Activated T-cell treated with anti-CD3 and anti-CD28 coated beads, Interleukin-2, amount 50 U/mL, for 24 hours (primary cell): ENCODE measurements at regions not wholly inside any gene's neighbourhood (a gene's known extent, or its start where the extent isn't known, plus 50 kb on each side); places are given as distances from the start of the nearest gene placed in this dataset.
A peak's percentile ranks its signal among the peaks of the same experiment; 100 is the strongest.

ENCODE experiments used
- DNase-seq: peaks from one replicate; pipeline ENCODE4 v3.0.0-alpha.2; 2020
- H3K27ac Mint-ChIP-seq: 2 replicates; pipeline ENCODE4 v1.8.0; 2020; ENCODE audit warnings: mild to moderate bottlenecking, mixed read lengths
- H3K27me3 Mint-ChIP-seq: 2 replicates; pipeline ENCODE4 v1.8.0; 2020; ENCODE audit warnings: mixed read lengths
- H3K36me3 Mint-ChIP-seq: 2 replicates; pipeline ENCODE4 v1.8.0; 2020; ENCODE audit warnings: low read depth, mixed read lengths
- H3K4me1 Mint-ChIP-seq: 2 replicates; pipeline ENCODE4 v1.8.0; 2020; ENCODE audit warnings: low read depth, mixed read lengths
- H3K4me3 Mint-ChIP-seq: 2 replicates; pipeline ENCODE4 v1.8.0; 2020; ENCODE audit warnings: mild to moderate bottlenecking, moderate library complexity, mixed read lengths
- H3K9me3 Mint-ChIP-seq: 2 replicates; pipeline ENCODE4 v1.8.0; 2020; ENCODE audit warnings: mixed read lengths

DNA sequence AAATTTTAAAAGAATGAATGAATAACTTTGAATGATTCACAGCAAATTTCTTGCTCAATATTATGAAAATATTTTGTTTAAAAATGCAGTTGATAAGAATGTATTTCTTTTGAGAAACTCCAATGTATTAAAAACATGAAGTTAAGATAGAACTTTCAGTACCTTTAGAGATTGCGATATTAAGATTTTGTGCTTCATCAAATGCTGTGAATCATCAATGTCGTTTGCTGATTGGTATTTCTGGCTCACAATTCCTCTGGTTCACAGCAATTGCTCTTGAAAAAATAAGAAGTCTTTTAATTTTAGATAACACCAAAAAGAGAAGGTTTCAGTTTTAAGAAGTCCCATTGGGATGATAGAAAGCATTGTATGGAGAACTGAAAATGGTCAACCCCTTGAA is 228.7 kb downstream of the IKZF2 start:
- H3K27ac Mint-ChIP-seq, result no peak overlapping the region
- no peak overlapping the region for H3K4me3 Mint-ChIP-seq
- H3K4me1 Mint-ChIP-seq, result peaks cover 4% of the 10 kb centered on the region
- no peak for DNase-seq
- H3K9me3 Mint-ChIP-seq, result no peaks in the 10 kb centered on the region
- H3K36me3 Mint-ChIP-seq, result no peaks in the 10 kb centered on the region
- H3K27me3 Mint-ChIP-seq, result no peaks in the 10 kb centered on the region

- no peak for DNase-seq
- H3K4me1 Mint-ChIP-seq, result peaks cover 4% of the 10 kb centered on the region
- no peak overlapping the region for H3K4me3 Mint-ChIP-seq
- no peaks in the 10 kb centered on the region for H3K9me3 Mint-ChIP-seq
- no peaks in the 10 kb centered on the region for H3K36me3 Mint-ChIP-seq
- H3K27me3 Mint-ChIP-seq, result no peaks in the 10 kb centered on the region
- H3K27ac Mint-ChIP-seq, result no peak overlapping the region
Measured at GRCh38 chr2:212921711-212922110, 229.7 kb downstream of the IKZF2 start.

GRCh38 chr2:212921061-212921460 is 230.4 kb downstream of the IKZF2 start:
- H3K36me3 Mint-ChIP-seq, result no peaks in the 10 kb centered on the region
- no peak overlapping the region for H3K4me3 Mint-ChIP-seq
- no peak overlapping the region for H3K27ac Mint-ChIP-seq
- no peaks in the 10 kb centered on the region for H3K9me3 Mint-ChIP-seq
- H3K4me1 Mint-ChIP-seq, result peaks cover 9% of the 10 kb centered on the region
- H3K27me3 Mint-ChIP-seq, result no peaks in the 10 kb centered on the region
- DNase-seq, result no peak

GRCh38 chr2:212919238-212919637 is 232.2 kb downstream of the IKZF2 start:
- Mint-ChIP-seq H3K27me3 (no peaks in the 10 kb centered on the region), H3K4me3 (no peak overlapping the region), H3K27ac (no peak overlapping the region), H3K36me3 (no peaks in the 10 kb centered on the region), H3K4me1 (peaks cover 25% of the 10 kb centered on the region), H3K9me3 (no peaks in the 10 kb centered on the region)
- no peak for DNase-seq

GRCh38 chr2:212918336-212918735 is 233.1 kb downstream of the IKZF2 start:
- Mint-ChIP-seq H3K27me3 (no peaks in the 10 kb centered on the region), H3K27ac (no peak overlapping the region), H3K4me3 (no peak overlapping the region), H3K9me3 (no peaks in the 10 kb centered on the region), H3K36me3 (no peaks in the 10 kb centered on the region), H3K4me1 (peaks cover 25% of the 10 kb centered on the region)
- DNase-seq, result no peak

DNA sequence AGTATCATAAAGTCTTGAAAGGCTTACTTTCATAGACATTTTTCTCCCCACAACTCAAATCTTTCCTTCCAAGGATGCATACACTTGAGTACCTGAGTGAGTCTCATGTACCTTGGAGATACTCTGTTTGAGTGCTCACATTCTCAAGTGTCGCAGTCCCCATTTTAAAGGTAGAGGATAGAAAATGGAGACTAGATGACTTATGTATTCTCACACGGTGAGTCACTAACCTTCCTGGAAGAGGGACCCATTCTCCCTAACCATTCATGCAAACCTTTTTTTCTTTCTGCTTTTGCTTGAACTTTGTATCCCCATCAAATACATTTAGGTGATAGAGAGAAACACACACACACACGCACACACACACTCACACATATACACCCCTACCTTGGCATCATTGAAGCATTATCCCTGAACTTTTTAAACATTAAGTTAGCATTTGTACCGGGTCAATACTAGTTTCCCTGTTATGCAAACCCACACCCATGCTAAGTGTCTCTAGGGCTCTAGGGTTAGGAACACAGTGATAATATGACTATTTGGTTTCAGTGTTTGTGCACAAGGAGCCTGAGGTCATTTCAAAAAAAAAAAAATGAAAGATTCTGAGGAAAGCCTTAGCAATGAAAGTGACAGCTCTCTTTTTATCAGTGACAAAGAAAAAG is 236.2 kb downstream of the IKZF2 start:
- Mint-ChIP-seq H3K27me3 (no peaks in the 10 kb centered on the region), H3K4me3 (no peak overlapping the region), H3K27ac (peak overlapping the region; percentile 91), H3K9me3 (no peaks in the 10 kb centered on the region), H3K4me1 (peaks cover 30% of the 10 kb centered on the region), H3K36me3 (no peaks in the 10 kb centered on the region)
- DNase-seq, result no peak

DNA sequence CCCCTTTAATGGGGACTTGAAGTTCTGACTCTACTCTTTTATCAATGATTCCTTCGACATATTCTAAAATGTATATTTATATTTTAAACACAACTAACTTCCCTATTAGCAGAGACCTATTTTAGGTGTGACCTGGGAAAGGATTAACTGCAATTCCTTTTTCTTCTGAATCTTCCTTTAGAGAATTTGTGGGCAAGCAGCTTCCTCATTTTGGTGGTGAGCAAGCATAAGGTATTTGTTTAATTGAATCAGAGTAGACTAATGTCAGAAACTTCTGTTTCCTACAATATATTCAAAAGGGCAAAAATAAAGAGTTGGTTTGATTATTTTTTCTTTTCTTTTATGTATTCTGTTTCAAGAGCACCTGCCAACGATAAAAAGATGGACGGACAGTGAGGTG is 237.0 kb downstream of the IKZF2 start:
- Mint-ChIP-seq H3K4me3 (no peak overlapping the region), H3K4me1 (peaks cover 32% of the 10 kb centered on the region), H3K9me3 (peaks cover 4% of the 10 kb centered on the region), H3K27ac (peak overlapping the region; percentile 9), H3K36me3 (no peaks in the 10 kb centered on the region), H3K27me3 (no peaks in the 10 kb centered on the region)
- no peak for DNase-seq

GRCh38 chr2:212913640-212914306 is 237.6 kb downstream of the IKZF2 start:
- no peak overlapping the region for H3K4me3 Mint-ChIP-seq
- H3K4me1 Mint-ChIP-seq, result peaks cover 32% of the 10 kb centered on the region
- no peak overlapping the region for H3K27ac Mint-ChIP-seq
- no peak for DNase-seq
- H3K36me3 Mint-ChIP-seq, result no peaks in the 10 kb centered on the region
- no peaks in the 10 kb centered on the region for H3K27me3 Mint-ChIP-seq
- peaks cover 5% of the 10 kb centered on the region for H3K9me3 Mint-ChIP-seq

GRCh38 chr2:212912445-212913103 is 238.8 kb downstream of the IKZF2 start:
- Mint-ChIP-seq H3K27ac (no peak overlapping the region), H3K36me3 (no peaks in the 10 kb centered on the region), H3K27me3 (no peaks in the 10 kb centered on the region), H3K4me3 (no peak overlapping the region), H3K9me3 (peaks cover 5% of the 10 kb centered on the region), H3K4me1 (peaks cover 32% of the 10 kb centered on the region)
- DNase-seq, result no peak

DNA sequence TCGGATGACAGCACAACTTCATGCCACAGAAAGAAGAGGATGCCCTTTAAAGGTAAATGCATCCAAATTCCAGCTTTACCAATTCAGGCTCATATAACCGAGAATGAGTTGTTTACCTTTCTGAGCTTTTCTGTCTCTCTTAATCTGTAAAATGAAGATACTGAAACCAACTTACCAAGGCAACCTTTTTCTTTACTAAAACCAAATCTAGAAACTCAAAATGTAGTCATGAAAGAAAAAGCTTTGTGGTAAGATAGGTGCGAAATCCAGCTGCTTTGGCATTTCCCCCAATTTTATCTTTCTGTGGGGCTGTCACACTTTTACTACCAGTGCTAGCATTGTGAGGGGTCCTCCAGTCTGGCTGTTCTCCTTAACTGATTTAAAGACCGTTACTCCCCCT is 240.4 kb downstream of the IKZF2 start:
- DNase-seq, result no peak
- H3K4me3 Mint-ChIP-seq, result no peak overlapping the region
- H3K27me3 Mint-ChIP-seq, result no peaks in the 10 kb centered on the region
- peaks cover 27% of the 10 kb centered on the region for H3K4me1 Mint-ChIP-seq
- peaks cover 5% of the 10 kb centered on the region for H3K9me3 Mint-ChIP-seq
- no peaks in the 10 kb centered on the region for H3K36me3 Mint-ChIP-seq
- H3K27ac Mint-ChIP-seq, result no peak overlapping the region

DNA sequence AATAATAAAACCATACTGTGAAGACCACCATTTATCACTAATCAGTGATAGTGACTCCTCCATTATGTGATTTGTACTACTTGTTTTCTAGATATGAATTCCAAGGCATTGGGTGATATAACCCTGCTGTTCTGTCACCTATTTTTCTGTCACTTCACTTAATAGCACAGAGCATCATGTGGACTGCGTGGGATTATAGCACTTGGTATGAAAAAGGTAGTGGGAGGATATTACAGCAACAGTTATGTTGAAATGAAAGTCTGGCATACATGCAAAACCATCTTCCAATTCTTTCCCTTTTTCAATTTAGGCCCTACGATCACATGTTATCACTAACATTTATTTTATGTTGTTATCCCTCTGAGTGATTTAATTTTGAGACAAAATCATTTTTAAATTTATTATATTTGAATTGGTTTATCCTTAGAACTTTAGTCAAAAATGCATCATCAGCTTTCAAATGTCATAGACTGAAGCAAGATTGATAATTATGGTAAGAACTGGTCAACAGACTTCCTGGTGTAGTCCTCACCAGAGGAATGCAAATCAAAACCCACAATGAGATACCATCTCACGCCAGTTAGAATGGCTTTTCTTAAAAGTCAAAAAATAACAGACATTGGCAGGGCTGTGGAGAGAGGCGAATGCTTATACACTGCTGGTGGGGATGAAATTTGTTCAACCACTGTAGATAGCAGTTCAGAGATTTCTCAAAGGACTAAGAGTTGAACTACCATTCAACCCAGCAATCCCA is 242.6 kb downstream of the IKZF2 start:
- Mint-ChIP-seq H3K27me3 (no peaks in the 10 kb centered on the region), H3K36me3 (no peaks in the 10 kb centered on the region), H3K27ac (no peak overlapping the region), H3K4me1 (peaks cover 12% of the 10 kb centered on the region), H3K9me3 (peaks cover 5% of the 10 kb centered on the region), H3K4me3 (no peak overlapping the region)
- DNase-seq, result no peak

- DNase-seq, result no peak
- no peak overlapping the region for H3K4me3 Mint-ChIP-seq
- no peaks in the 10 kb centered on the region for H3K36me3 Mint-ChIP-seq
- H3K4me1 Mint-ChIP-seq, result peaks cover 12% of the 10 kb centered on the region
- H3K27ac Mint-ChIP-seq, result no peak overlapping the region
- H3K27me3 Mint-ChIP-seq, result no peaks in the 10 kb centered on the region
- H3K9me3 Mint-ChIP-seq, result peaks cover 5% of the 10 kb centered on the region
Measured at GRCh38 chr2:212908031-212908430, 243.4 kb downstream of the IKZF2 start.

- Mint-ChIP-seq H3K27me3 (no peaks in the 10 kb centered on the region), H3K27ac (no peak overlapping the region), H3K4me3 (no peak overlapping the region)
Measured at GRCh38 chr2:212906620-212907019, 244.8 kb downstream of the IKZF2 start.

GRCh38 chr2:212905640-212906201 is 245.7 kb downstream of the IKZF2 start:
- Mint-ChIP-seq H3K9me3 (peaks cover 5% of the 10 kb centered on the region), H3K4me3 (no peak overlapping the region), H3K36me3 (no peaks in the 10 kb centered on the region), H3K27ac (no peak overlapping the region), H3K27me3 (no peaks in the 10 kb centered on the region), H3K4me1 (peaks cover 2% of the 10 kb centered on the region)
- no peak for DNase-seq

More at GRCh38 chr2:212906620-212907019, 244.8 kb downstream of the IKZF2 start:
- DNase-seq, result no peak
- Mint-ChIP-seq H3K36me3 (no peaks in the 10 kb centered on the region), H3K9me3 (peaks cover 5% of the 10 kb centered on the region), H3K4me1 (peaks cover 10% of the 10 kb centered on the region)
